ENCODE measurements at regions not wholly inside any gene's neighbourhood (a gene's known extent, or its start where the extent isn't known, plus 50 kb on each side); places are given as distances from the start of the nearest gene placed in this dataset.
"Not testable (repeated sequence)": the region's sequence is repeated elsewhere in the genome, so short reads cannot be mapped to it uniquely, and the experiment has no call there.

- intact Hi-C loops (cut with micrococcal nuclease) = no loop called here
- ATAC-seq (no peak), DNase-seq (no peak)
Measured at GRCh38 chr2:47628904-47629303, 58.1 kb upstream of the KCNK12 start.

- no peak for ATAC-seq
- intact Hi-C loops (cut with micrococcal nuclease) = no loop called here
- DNase-seq = no peak
Measured at GRCh38 chr2:47626664-47627063, 55.9 kb upstream of the KCNK12 start.

GRCh38 chr2:47623140-47623539 is 52.4 kb upstream of the KCNK12 start:
- ATAC-seq; intact Hi-C loops (cut with micrococcal nuclease); DNase-seq: not testable (repeated sequence)

GRCh38 chr2:47620770-47621437 is 50.1 kb upstream of the KCNK12 start:
- no peak for DNase-seq
- ATAC-seq = no peak
- intact Hi-C loops (cut with micrococcal nuclease) = no loop called here

Measured in left ventricle myocardium superior (tissue), 1 donor.